ENCODE measurements at regions not wholly inside any gene's neighbourhood (a gene's known extent, or its start where the extent isn't known, plus 50 kb on each side); places are given as distances from the start of the nearest gene placed in this dataset.

- no peak for TF ChIP-seq POLR2AphosphoS5 (IDR thresholded peaks at IDR 0.05)
- TF ChIP-seq CTCF (IDR thresholded peaks at IDR 0.05), result no peak
These were observed 65.0 kb upstream of the HIVEP1 start for GRCh38 chr6:11947063-11947462.
